Lung (tissue), 11 donors: ENCODE measurements at regions not wholly inside any gene's neighbourhood (a gene's known extent, or its start where the extent isn't known, plus 50 kb on each side); places are given as distances from the start of the nearest gene placed in this dataset.

Source experiments
- ATAC-seq: fragments of 200-7000 bp; cut with Tn5 transposase; one replicate; pipeline ENCODE4 v1.9.1; 2020; ENCODE audit warnings: moderate number of reproducible peaks; ENCODE audit not compliant: insufficient read depth, low FRiP score
- DNase-seq, 3 donors: peaks; one replicate each; pipeline ENCODE4 v3.0.0-alpha.2; 2013 to 2017
- H3K27ac ChIP-seq, 2 donors: one replicate each; pipeline ENCODE4 v1.5.1; 2013; ENCODE audit warnings: mild to moderate bottlenecking in 2 of 2, moderate library complexity in 2 of 2, control low read depth in 1 of 2, inconsistent platforms in 1 of 2, low read depth in 1 of 2, low read length in 1 of 2
- H3K27me3 ChIP-seq, 3 donors: one replicate each; pipeline ENCODE4 v1.5.1; 2013; ENCODE audit warnings: low read length in 2 of 3; ENCODE audit not compliant: control insufficient read depth in 3 of 3, insufficient read depth in 3 of 3
- H3K36me3 ChIP-seq, 4 donors: one replicate each; pipeline ENCODE4 v1.5.1; 2013; ENCODE audit warnings: low read length in 4 of 4, mild to moderate bottlenecking in 1 of 4, moderate library complexity in 1 of 4; ENCODE audit not compliant: control insufficient read depth in 4 of 4, insufficient read depth in 4 of 4
- H3K4me1 ChIP-seq, 5 donors: one replicate each; pipeline ENCODE4 v1.5.1; 2013; ENCODE audit warnings: low read length in 5 of 5, mild to moderate bottlenecking in 2 of 5, moderate library complexity in 1 of 5; ENCODE audit not compliant: control insufficient read depth in 5 of 5, insufficient read depth in 5 of 5
- H3K4me3 ChIP-seq: one replicate; pipeline ENCODE4 v1.5.1; 2013; ENCODE audit warnings: mild to moderate bottlenecking, control low read depth, moderate library complexity
- H3K9ac ChIP-seq, 2 donors: one replicate each; pipeline ENCODE4 v1.5.1; 2013; ENCODE audit warnings: low read length in 2 of 2, control low read depth in 1 of 2; ENCODE audit not compliant: insufficient read depth in 1 of 2
- H3K9me3 ChIP-seq, 4 donors: one replicate each; pipeline ENCODE4 v1.5.1; 2013; ENCODE audit warnings: low read length in 3 of 4, mild to moderate bottlenecking in 1 of 4, moderate library complexity in 1 of 4; ENCODE audit not compliant: control insufficient read depth in 4 of 4, insufficient read depth in 3 of 4
- CTCF ChIP-seq: IDR thresholded peaks from 2 replicates; pipeline ENCODE4 v1.5.1; 2012; ENCODE audit warnings: mild to moderate bottlenecking; ENCODE audit errors: control extremely low read depth, extremely low read depth
- WGBS, 2 donors: extraction: QIAGEN DNeasy Blood & Tissue Kit; methylation state at CpG; one replicate each; pipeline ENCODE4 v1.1.7; 2013; 5-methylcytosine and 5-hydroxymethylcytosine counted together
- donor health status: control.
- donor health status: control.
- donor health status: Bipolar disorder and iron deficiency.
- donor health status: healthy.
- donor health status: DM: yes; HTN: yes; CAD: no.

- Histone ChIP-seq H3K4me1 (no peaks in the 10 kb centered on the region), H3K4me3 (no peak overlapping the region), H3K27me3 (no peaks in the 10 kb centered on the region), H3K9me3 (no peaks in the 10 kb centered on the region), H3K9ac (no peak overlapping the region), H3K36me3 (no peaks in the 10 kb centered on the region), H3K27ac (no peak overlapping the region)
- WGBS, 2 donors, result 88 to 92% methylated on average over 3 of the region's 3 CpGs
- no peak for TF ChIP-seq CTCF
- ATAC-seq (no peak), DNase-seq (peak in 2 of 3 donors; percentile 19 to 42)
Observed at GRCh38 chr3:31157893-31158620, 263.6 kb upstream of the GADL1 start.

GRCh38 chr3:31159331-31160039 lies 265.0 kb upstream of the GADL1 start:
- Histone ChIP-seq H3K9me3 (no peaks in the 10 kb centered on the region), H3K4me1 (no peaks in the 10 kb centered on the region), H3K27ac (no peak overlapping the region), H3K9ac (no peak overlapping the region), H3K27me3 (no peaks in the 10 kb centered on the region), H3K36me3 (no peaks in the 10 kb centered on the region), H3K4me3 (no peak overlapping the region)
- WGBS, 2 donors, result 92 to 95% methylated on average over 4 of the region's 4 CpGs
- DNase-seq (peak in 1 of 3 donors; percentile 5), ATAC-seq (no peak)
- TF ChIP-seq CTCF, result no peak

- ATAC-seq (no peak), DNase-seq (no peak)
- no peaks in the 10 kb centered on the region for H3K36me3 ChIP-seq
- no peaks in the 10 kb centered on the region for H3K9me3 ChIP-seq
- TF ChIP-seq CTCF, result no peak
- H3K4me1 ChIP-seq, result peaks cover 0 to 8% (median 2%) of the 10 kb centered on the region in 5 donors
- no peak overlapping the region for H3K27ac ChIP-seq
- no peak overlapping the region for H3K9ac ChIP-seq
- H3K4me3 ChIP-seq, result no peak overlapping the region
- no peaks in the 10 kb centered on the region for H3K27me3 ChIP-seq
Observed at GRCh38 chr3:31161889-31162288, 267.4 kb upstream of the GADL1 start.
